ENCODE measurements at regions not wholly inside any gene's neighbourhood (a gene's known extent, or its start where the extent isn't known, plus 50 kb on each side); places are given as distances from the start of the nearest gene placed in this dataset.

- DNase-seq, result no peak
Measured at GRCh38 chr2:120554625-120555032, 181.0 kb upstream of the GLI2 start.

- DNase-seq, result no peak
Measured at GRCh38 chr2:120555092-120555491, 180.6 kb upstream of the GLI2 start.

GRCh38 chr2:120556911-120557310 is 178.8 kb upstream of the GLI2 start:
- no peak for DNase-seq

GRCh38 chr2:120558847-120559246 is 176.8 kb upstream of the GLI2 start:
- no peak for DNase-seq

GRCh38 chr2:120559401-120559800 is 176.3 kb upstream of the GLI2 start:
- DNase-seq, result no peak

GRCh38 chr2:120560330-120560729 is 175.3 kb upstream of the GLI2 start:
- DNase-seq, result no peak

- DNase-seq, result no peak
Measured at GRCh38 chr2:120561379-120562035, 174.2 kb upstream of the GLI2 start.

GRCh38 chr2:120562218-120563005 is 173.3 kb upstream of the GLI2 start:
- no peak for DNase-seq

GRCh38 chr2:120563616-120564015 is 172.1 kb upstream of the GLI2 start:
- no peak for DNase-seq

- no peak for DNase-seq
Measured at GRCh38 chr2:120564213-120565094, 171.2 kb upstream of the GLI2 start.

GRCh38 chr2:120565095-120565460 is 170.6 kb upstream of the GLI2 start:
- no peak for DNase-seq

- no peak for DNase-seq
Measured at GRCh38 chr2:120565929-120566328, 169.7 kb upstream of the GLI2 start.

- no peak for DNase-seq
Measured at GRCh38 chr2:120566331-120567035, 169.2 kb upstream of the GLI2 start.

GRCh38 chr2:120567128-120567527 is 168.5 kb upstream of the GLI2 start:
- DNase-seq, result no peak

- no peak for DNase-seq
Measured at GRCh38 chr2:120568089-120568974, 167.3 kb upstream of the GLI2 start.

GRCh38 chr2:120568975-120569268 is 166.7 kb upstream of the GLI2 start:
- no peak for DNase-seq

GRCh38 chr2:120570001-120570400 is 165.7 kb upstream of the GLI2 start:
- no peak for DNase-seq

- no peak for DNase-seq
Measured at GRCh38 chr2:120570546-120570945, 165.1 kb upstream of the GLI2 start.

- no peak for DNase-seq
Measured at GRCh38 chr2:120571015-120571728, 164.5 kb upstream of the GLI2 start.

- DNase-seq, result no peak
Measured at GRCh38 chr2:120572226-120572625, 163.4 kb upstream of the GLI2 start.

- no peak for DNase-seq
Measured at GRCh38 chr2:120574620-120575019, 161.0 kb upstream of the GLI2 start.
